WI38 (cell line): ENCODE measurements at regions not wholly inside any gene's neighbourhood (a gene's known extent, or its start where the extent isn't known, plus 50 kb on each side); places are given as distances from the start of the nearest gene placed in this dataset.
"Not testable (repeated sequence)": the region's sequence is repeated elsewhere in the genome, so short reads cannot be mapped to it uniquely, and the experiment has no call there.

Experiments used
- H3K4me3 ChIP-seq: 2 replicates; pipeline ENCODE4 v1.5.1; 2011; ENCODE audit warnings: low read depth, mild to moderate bottlenecking, control low read depth, low read length
- CTCF ChIP-seq: IDR thresholded peaks from 2 replicates; pipeline ENCODE4 v1.5.1; 2012; ENCODE audit warnings: low read depth, mild to moderate bottlenecking, control low read depth, low read length

GRCh38 chr3:5505163-5505562 is 317.7 kb downstream of the EDEM1 start:
- no peak for TF ChIP-seq CTCF
- H3K4me3 ChIP-seq: no peak overlapping the region

GRCh38 chr3:5505997-5506396 is 318.5 kb downstream of the EDEM1 start:
- TF ChIP-seq CTCF: no peak
- no peak overlapping the region for H3K4me3 ChIP-seq

GRCh38 chr3:5508860-5509259 is 321.4 kb downstream of the EDEM1 start:
- H3K4me3 ChIP-seq: not testable (repeated sequence)

- TF ChIP-seq CTCF: no peak
These were observed 322.8 kb downstream of the EDEM1 start for GRCh38 chr3:5510300-5510699.

GRCh38 chr3:5517921-5518320 is 330.4 kb downstream of the EDEM1 start:
- TF ChIP-seq CTCF: no peak
- no peak overlapping the region for H3K4me3 ChIP-seq

More at GRCh38 chr3:5510300-5510699, 322.8 kb downstream of the EDEM1 start:
- no peak overlapping the region for H3K4me3 ChIP-seq

GRCh38 chr3:5520237-5520636 is 332.7 kb downstream of the EDEM1 start:
- TF ChIP-seq CTCF: no peak
- no peak overlapping the region for H3K4me3 ChIP-seq

GRCh38 chr3:5523125-5523524 is 335.6 kb downstream of the EDEM1 start:
- no peak for TF ChIP-seq CTCF
- H3K4me3 ChIP-seq: no peak overlapping the region

- H3K4me3 ChIP-seq: no peak overlapping the region
- no peak for TF ChIP-seq CTCF
These were observed 343.5 kb downstream of the EDEM1 start for GRCh38 chr3:5531039-5531438.
